ENCODE measurements at regions not wholly inside any gene's neighbourhood (a gene's known extent, or its start where the extent isn't known, plus 50 kb on each side); places are given as distances from the start of the nearest gene placed in this dataset.

DNA sequence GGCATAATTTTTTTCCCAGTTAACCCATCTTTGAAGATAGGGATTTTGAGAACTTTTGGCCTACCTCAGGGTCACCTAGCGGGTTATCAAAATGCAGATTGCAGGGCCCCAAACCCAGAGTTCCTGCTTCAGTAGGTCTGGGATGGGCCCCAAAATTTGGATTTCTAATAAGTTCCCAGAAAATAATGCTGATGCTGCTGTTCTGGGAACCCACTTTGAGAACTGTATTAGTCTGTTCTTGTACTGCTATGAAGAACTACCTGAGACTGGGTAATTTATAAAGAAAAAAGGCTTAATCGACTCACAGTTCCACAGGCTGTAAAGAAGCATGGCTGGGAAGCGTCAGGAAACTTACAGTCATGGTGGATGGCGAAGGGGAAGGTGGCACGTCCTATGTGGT lies 182.2 kb upstream of the DMRT1 start:
- ChIA-PET POLR2A (no interaction called here), CTCF (no interaction called here)
- H3K4me1 ChIP-seq (ENCODE audit: control insufficient read depth, insufficient read depth, low read length), result no peaks in the 10 kb centered on the region

GRCh38 chr9:660227-660626 lies 181.3 kb upstream of the DMRT1 start:
- Histone ChIP-seq H3K4me1 (ENCODE audit: control insufficient read depth, insufficient read depth, low read length) (no peaks in the 10 kb centered on the region), H3K9me3 (ENCODE audit: control insufficient read depth, insufficient read depth, low read depth, low read length) (no peaks in the 10 kb centered on the region), H3K4me3 (ENCODE audit: low read depth, low read length) (no peak overlapping the region), H3K27ac (ENCODE audit: extremely low read depth, low read depth, low read length) (no peak overlapping the region), H3K36me3 (ENCODE audit: control insufficient read depth in 2 of 2, insufficient read depth in 1 of 2, low read length in 2 of 2) (no peaks in the 10 kb centered on the region)
- TF ChIP-seq ZNF169 (tag by site-specific recombination; IDR thresholded peaks at IDR 0.05), result no peak
- no peak for TF ChIP-seq HOXD13 (CRISPR knock-in tag; IDR thresholded peaks at IDR 0.05; ENCODE audit: borderline replicate concordance)
- TF ChIP-seq, protein P1, sequence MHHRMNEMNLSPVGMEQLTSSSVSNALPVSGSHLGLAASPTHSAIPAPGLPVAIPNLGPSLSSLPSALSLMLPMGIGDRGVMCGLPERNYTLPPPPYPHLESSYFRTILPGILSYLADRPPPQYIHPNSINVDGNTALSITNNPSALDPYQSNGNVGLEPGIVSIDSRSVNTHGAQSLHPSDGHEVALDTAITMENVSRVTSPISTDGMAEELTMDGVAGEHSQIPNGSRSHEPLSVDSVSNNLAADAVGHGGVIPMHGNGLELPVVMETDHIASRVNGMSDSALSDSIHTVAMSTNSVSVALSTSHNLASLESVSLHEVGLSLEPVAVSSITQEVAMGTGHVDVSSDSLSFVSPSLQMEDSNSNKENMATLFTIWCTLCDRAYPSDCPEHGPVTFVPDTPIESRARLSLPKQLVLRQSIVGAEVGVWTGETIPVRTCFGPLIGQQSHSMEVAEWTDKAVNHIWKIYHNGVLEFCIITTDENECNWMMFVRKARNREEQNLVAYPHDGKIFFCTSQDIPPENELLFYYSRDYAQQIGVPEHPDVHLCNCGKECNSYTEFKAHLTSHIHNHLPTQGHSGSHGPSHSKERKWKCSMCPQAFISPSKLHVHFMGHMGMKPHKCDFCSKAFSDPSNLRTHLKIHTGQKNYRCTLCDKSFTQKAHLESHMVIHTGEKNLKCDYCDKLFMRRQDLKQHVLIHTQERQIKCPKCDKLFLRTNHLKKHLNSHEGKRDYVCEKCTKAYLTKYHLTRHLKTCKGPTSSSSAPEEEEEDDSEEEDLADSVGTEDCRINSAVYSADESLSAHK (tag by site-specific recombination; IDR thresholded peaks at IDR 0.05), result no peak
- no peak for TF ChIP-seq ZNF664 (tag by site-specific recombination; IDR thresholded peaks at IDR 0.05)
- TF ChIP-seq, protein P2, sequence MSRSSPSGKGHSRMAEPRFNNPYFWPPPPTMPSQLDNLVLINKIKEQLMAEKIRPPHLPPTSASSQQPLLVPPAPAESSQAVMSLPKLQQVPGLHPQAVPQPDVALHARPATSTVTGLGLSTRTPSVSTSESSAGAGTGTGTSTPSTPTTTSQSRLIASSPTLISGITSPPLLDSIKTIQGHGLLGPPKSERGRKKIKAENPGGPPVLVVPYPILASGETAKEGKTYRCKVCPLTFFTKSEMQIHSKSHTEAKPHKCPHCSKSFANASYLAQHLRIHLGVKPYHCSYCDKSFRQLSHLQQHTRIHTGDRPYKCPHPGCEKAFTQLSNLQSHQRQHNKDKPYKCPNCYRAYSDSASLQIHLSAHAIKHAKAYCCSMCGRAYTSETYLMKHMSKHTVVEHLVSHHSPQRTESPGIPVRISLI (tag by site-specific recombination; IDR thresholded peaks at IDR 0.05), result no peak
- TF ChIP-seq ZSCAN30 (tag by site-specific recombination; IDR thresholded peaks at IDR 0.05), result no peak
- no peak for TF ChIP-seq YY1 (tag by site-specific recombination; IDR thresholded peaks at IDR 0.05)
- no peak for TF ChIP-seq BCL11A (tag by site-specific recombination; IDR thresholded peaks at IDR 0.05; ENCODE audit: low read depth)
- TF ChIP-seq ZNF521 (tag by site-specific recombination; IDR thresholded peaks at IDR 0.05), result no peak
- no peak for TF ChIP-seq RBAK (tag by site-specific recombination; IDR thresholded peaks at IDR 0.05)
- TF ChIP-seq ZNF146 (tag by site-specific recombination; IDR thresholded peaks at IDR 0.05), result no peak
- no peak for TF ChIP-seq PRDM2 (tag by site-specific recombination; IDR thresholded peaks at IDR 0.05; ENCODE audit: borderline replicate concordance)
- TF ChIP-seq ZNF121 (tag by site-specific recombination; IDR thresholded peaks at IDR 0.05), result no peak
- no peak for TF ChIP-seq ZNF350 (tag by site-specific recombination; IDR thresholded peaks at IDR 0.05)
- POLR2A ChIA-PET, result no interaction called here
- CTCF ChIA-PET, result no interaction called here

More for the DNA sequence above, 182.2 kb upstream of the DMRT1 start:
- Histone ChIP-seq H3K9me3 (ENCODE audit: control insufficient read depth, insufficient read depth, low read depth, low read length) (no peaks in the 10 kb centered on the region), H3K4me3 (ENCODE audit: low read depth, low read length) (no peak overlapping the region), H3K27ac (ENCODE audit: extremely low read depth, low read depth, low read length) (no peak overlapping the region), H3K36me3 (ENCODE audit: control insufficient read depth in 2 of 2, insufficient read depth in 1 of 2, low read length in 2 of 2) (no peaks in the 10 kb centered on the region)
- TF ChIP-seq ZNF701 (tag by site-specific recombination; IDR thresholded peaks at IDR 0.05) (no peak), ZNF133 (tag by site-specific recombination; IDR thresholded peaks at IDR 0.05) (no peak), ZNF223 (tag by site-specific recombination; IDR thresholded peaks at IDR 0.05) (no peak), ZNF239 (tag by site-specific recombination; IDR thresholded peaks at IDR 0.05) (no peak), IKZF3 (tag by site-specific recombination; IDR thresholded peaks at IDR 0.05) (no peak), ZNF707 (tag by site-specific recombination; IDR thresholded peaks at IDR 0.05) (no peak), ZNF19 (tag by site-specific recombination; IDR thresholded peaks at IDR 0.05; ENCODE audit: low read depth) (no peak), ZNF610 (tag by site-specific recombination; IDR thresholded peaks at IDR 0.05; ENCODE audit: borderline replicate concordance) (no peak), KLF8 (tag by site-specific recombination; IDR thresholded peaks at IDR 0.05) (no peak)
- TF ChIP-seq, protein P3, sequence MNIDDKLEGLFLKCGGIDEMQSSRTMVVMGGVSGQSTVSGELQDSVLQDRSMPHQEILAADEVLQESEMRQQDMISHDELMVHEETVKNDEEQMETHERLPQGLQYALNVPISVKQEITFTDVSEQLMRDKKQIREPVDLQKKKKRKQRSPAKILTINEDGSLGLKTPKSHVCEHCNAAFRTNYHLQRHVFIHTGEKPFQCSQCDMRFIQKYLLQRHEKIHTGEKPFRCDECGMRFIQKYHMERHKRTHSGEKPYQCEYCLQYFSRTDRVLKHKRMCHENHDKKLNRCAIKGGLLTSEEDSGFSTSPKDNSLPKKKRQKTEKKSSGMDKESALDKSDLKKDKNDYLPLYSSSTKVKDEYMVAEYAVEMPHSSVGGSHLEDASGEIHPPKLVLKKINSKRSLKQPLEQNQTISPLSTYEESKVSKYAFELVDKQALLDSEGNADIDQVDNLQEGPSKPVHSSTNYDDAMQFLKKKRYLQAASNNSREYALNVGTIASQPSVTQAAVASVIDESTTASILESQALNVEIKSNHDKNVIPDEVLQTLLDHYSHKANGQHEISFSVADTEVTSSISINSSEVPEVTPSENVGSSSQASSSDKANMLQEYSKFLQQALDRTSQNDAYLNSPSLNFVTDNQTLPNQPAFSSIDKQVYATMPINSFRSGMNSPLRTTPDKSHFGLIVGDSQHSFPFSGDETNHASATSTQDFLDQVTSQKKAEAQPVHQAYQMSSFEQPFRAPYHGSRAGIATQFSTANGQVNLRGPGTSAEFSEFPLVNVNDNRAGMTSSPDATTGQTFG (tag by site-specific recombination; IDR thresholded peaks at IDR 0.05; ENCODE audit: borderline replicate concordance), result no peak

Measured in HEK293 (cell line).